B cell (primary cell): ENCODE measurements at regions not wholly inside any gene's neighbourhood (a gene's known extent, or its start where the extent isn't known, plus 50 kb on each side); places are given as distances from the start of the nearest gene placed in this dataset.

Source experiments
- ATAC-seq: fragments of 200-7000 bp; cut with Tn5 transposase; one replicate; pipeline ENCODE4 v1.10.0; 2021; ENCODE audit warnings: low read depth, mild to moderate bottlenecking, moderate number of reproducible peaks, moderate library complexity
- CTCF ChIA-PET: fragments of 350-600 bp; sonication (Branson Sonifier 250); formaldehyde crosslinking; loops from one replicate; lab custom pipeline; 2021; ENCODE audit warnings: antibody characterized with exemption, inconsistent platforms; lab: Charles Lee
- POLR2A ChIA-PET: fragments of 350-600 bp; sonication (Branson Sonifier 250); formaldehyde crosslinking; loops from one replicate; lab custom pipeline; 2021; ENCODE audit warnings: antibody characterized with exemption; lab: Charles Lee
- DNase-seq: peaks from one replicate; pipeline ENCODE4 v3.0.0; 2013
- H2AFZ ChIP-seq: 2 replicates; pipeline ENCODE4 v1.6.1; 2012; ENCODE audit warnings: mild to moderate bottlenecking, low read depth, low read length; ENCODE audit not compliant: insufficient read depth, poor library complexity, severe bottlenecking
- H3K27ac ChIP-seq, 2 donors: 1 replicate in 1 of 2; 2 replicates in 1 of 2; pipeline ENCODE4 v1.5.1; 2012 to 2013; ENCODE audit warnings: low read length in 2 of 2, mild to moderate bottlenecking in 2 of 2, moderate library complexity in 1 of 2
- H3K27me3 ChIP-seq, 4 experiments: fragments of 200-600 bp in 1 of 4; sonication (generic) in 1 of 4; replicated peaks in 1 of 4; 1 replicate in 2 of 4; 2 replicates in 2 of 4; pipeline versions ENCODE4 v1.6.1 to v1.7.0; 2013 to 2016; ENCODE audit warnings: low read length in 3 of 4, mild to moderate bottlenecking in 2 of 4, mixed read lengths in 1 of 4, moderate library complexity in 1 of 4; ENCODE audit not compliant: insufficient read depth in 4 of 4, control insufficient read depth in 3 of 4; ENCODE audit errors: control extremely low read depth in 1 of 4
- H3K36me3 ChIP-seq, 2 experiments: replicated peaks in 1 of 2; 1 replicate in 1 of 2; 2 replicates in 1 of 2; pipeline versions ENCODE4 v1.6.1 to v1.7.1; 2013; ENCODE audit warnings: low read length in 1 of 2; ENCODE audit not compliant: insufficient read depth in 2 of 2, control insufficient read depth in 1 of 2; ENCODE audit errors: control extremely low read depth in 1 of 2, extremely low read depth in 1 of 2
- H3K4me1 ChIP-seq, 2 donors: fragments of 200-600 bp in 1 of 2; sonication (generic) in 1 of 2; 1 replicate in 1 of 2; 2 replicates in 1 of 2; pipeline versions ENCODE4 v1.5.1 to v1.6.1; 2013 to 2017; ENCODE audit warnings: low read length in 2 of 2; ENCODE audit not compliant: control insufficient read depth in 2 of 2, insufficient read depth in 2 of 2
- H3K4me2 ChIP-seq: replicated peaks from 2 replicates; pipeline ENCODE3; 2012; ENCODE audit warnings: mild to moderate bottlenecking, low read depth, low read length; ENCODE audit not compliant: poor library complexity, severe bottlenecking
- H3K4me3 ChIP-seq, 5 experiments: fragments of 200-600 bp in 1 of 5; sonication (generic) in 1 of 5; 1 replicate in 3 of 5; 2 replicates in 2 of 5; pipeline versions ENCODE4 v1.5.1 to v1.7.0; 2011 to 2016; ENCODE audit warnings: low read length in 4 of 5, mild to moderate bottlenecking in 4 of 5, low read depth in 2 of 5, control low read depth in 1 of 5, moderate library complexity in 1 of 5; ENCODE audit not compliant: insufficient read depth in 1 of 5; ENCODE audit errors: control extremely low read depth in 1 of 5, extremely low read depth in 1 of 5
- H3K79me2 ChIP-seq: fragments of 200-600 bp; sonication (generic); one replicate; pipeline ENCODE4 v1.6.0; 2016; ENCODE audit warnings: low read length; ENCODE audit not compliant: control insufficient read depth, insufficient read depth
- H3K9ac ChIP-seq: fragments of 200-600 bp; sonication (generic); 2 replicates; pipeline ENCODE4 v1.6.1; 2017; ENCODE audit warnings: mild to moderate bottlenecking, low read length, moderate library complexity
- H3K9me3 ChIP-seq, 3 donors: one replicate each; pipeline versions ENCODE4 v1.6.1 to v1.7.1; 2013; ENCODE audit warnings: low read length in 2 of 3; ENCODE audit not compliant: control insufficient read depth in 2 of 3, insufficient read depth in 1 of 3; ENCODE audit errors: control extremely low read depth in 1 of 3
- H4K20me1 ChIP-seq: 2 replicates; pipeline ENCODE4 v1.6.0; 2012; ENCODE audit warnings: mild to moderate bottlenecking, low read length; ENCODE audit not compliant: insufficient read depth, control insufficient read depth, poor library complexity, severe bottlenecking
- H3K27ac Mint-ChIP-seq: one replicate; pipeline ENCODE4 v1.8.0; 2021; ENCODE audit warnings: mixed read lengths
- H3K27me3 Mint-ChIP-seq: one replicate; pipeline ENCODE4 v1.8.0; 2021; ENCODE audit warnings: mixed read lengths
- H3K4me1 Mint-ChIP-seq: one replicate; pipeline ENCODE4 v1.8.0; 2021; ENCODE audit warnings: mixed read lengths
- H3K4me3 Mint-ChIP-seq: one replicate; pipeline ENCODE4 v1.8.0; 2021; ENCODE audit warnings: mixed read lengths
- H3K9me3 Mint-ChIP-seq: one replicate; pipeline ENCODE4 v1.8.0; 2022; ENCODE audit warnings: mixed read lengths; ENCODE audit not compliant: insufficient read depth
- CTCF ChIP-seq: fragments of 200-600 bp; IDR thresholded peaks from one replicate; pipeline ENCODE4 v1.8.0; 2022; ENCODE audit warnings: antibody characterized with exemption, mild to moderate bottlenecking
- EZH2 ChIP-seq: IDR thresholded peaks from 2 replicates; pipeline ENCODE4 v1.6.1; 2012; ENCODE audit warnings: borderline replicate concordance, low read depth, mild to moderate bottlenecking, moderate library complexity, low read length; ENCODE audit not compliant: insufficient read depth, poor library complexity, severe bottlenecking
- whole genome bisulfite sequencing: methylation state at CpG from one replicate; pipeline ENCODE4 v1.1.5; 2013; ENCODE audit warnings: missing lambda C conversion rate; ENCODE audit not compliant: insufficient coverage; 5-methylcytosine and 5-hydroxymethylcytosine counted together
- intact Hi-C: fragments of 100-400 bp; cut with micrococcal nuclease; formaldehyde crosslinking; loops from one replicate; pipeline ENCODE4 v1.10.0; 2022

GRCh38 chr4:58560736-58561135 is 1450.6 kb upstream of the IGFBP7 start:
- TF ChIP-seq CTCF (no peak), EZH2 (no peak)
- Histone ChIP-seq H3K36me3 (no peaks in the 10 kb centered on the region), H4K20me1 (no peaks in the 10 kb centered on the region), H3K4me1 (no peaks in the 10 kb centered on the region), H3K4me2 (no peak overlapping the region), H3K9me3 (no peaks in the 10 kb centered on the region), H3K4me3 (no peak overlapping the region), H3K27me3 (no peaks in the 10 kb centered on the region), H3K79me2 (no peaks in the 10 kb centered on the region), H2AFZ (no peak overlapping the region), H3K9ac (no peak overlapping the region), H3K27ac (no peak overlapping the region)
- H3K4me3 Mint-ChIP-seq: no peak overlapping the region
- WGBS: no CpG with 5 or more reads among the region's 1 CpG
- H3K9me3 Mint-ChIP-seq: peaks cover 2% of the 10 kb centered on the region
- ChIA-PET CTCF (no interaction called here), POLR2A (no interaction called here)
- intact Hi-C loops: no loop called here
- no peak overlapping the region for H3K27ac Mint-ChIP-seq
- ATAC-seq (no peak), DNase-seq (no peak)
- H3K27me3 Mint-ChIP-seq: no peaks in the 10 kb centered on the region
- H3K4me1 Mint-ChIP-seq: no peaks in the 10 kb centered on the region

GRCh38 chr4:58553679-58554078 is 1443.5 kb upstream of the IGFBP7 start:
- no peak overlapping the region for H3K4me3 Mint-ChIP-seq
- Histone ChIP-seq H3K36me3 (no peaks in the 10 kb centered on the region), H3K9ac (no peak overlapping the region), H3K9me3 (no peaks in the 10 kb centered on the region), H2AFZ (no peak overlapping the region), H4K20me1 (no peaks in the 10 kb centered on the region), H3K4me3 (no peak overlapping the region), H3K4me1 (no peaks in the 10 kb centered on the region), H3K79me2 (no peaks in the 10 kb centered on the region), H3K4me2 (no peak overlapping the region), H3K27me3 (no peaks in the 10 kb centered on the region), H3K27ac (no peak overlapping the region)
- no peaks in the 10 kb centered on the region for H3K27me3 Mint-ChIP-seq
- ATAC-seq (no peak), DNase-seq (no peak)
- H3K4me1 Mint-ChIP-seq: no peaks in the 10 kb centered on the region
- CTCF ChIA-PET: no interaction called here
- intact Hi-C loops: no loop called here
- peaks cover 4% of the 10 kb centered on the region for H3K9me3 Mint-ChIP-seq
- WGBS: no CpG with 5 or more reads among the region's 2 CpGs
- POLR2A ChIA-PET: no interaction called here
- no peak overlapping the region for H3K27ac Mint-ChIP-seq
- TF ChIP-seq EZH2 (no peak), CTCF (no peak)
